ENCODE measurements at regions not wholly inside any gene's neighbourhood (a gene's known extent, or its start where the extent isn't known, plus 50 kb on each side); places are given as distances from the start of the nearest gene placed in this dataset.

DNA sequence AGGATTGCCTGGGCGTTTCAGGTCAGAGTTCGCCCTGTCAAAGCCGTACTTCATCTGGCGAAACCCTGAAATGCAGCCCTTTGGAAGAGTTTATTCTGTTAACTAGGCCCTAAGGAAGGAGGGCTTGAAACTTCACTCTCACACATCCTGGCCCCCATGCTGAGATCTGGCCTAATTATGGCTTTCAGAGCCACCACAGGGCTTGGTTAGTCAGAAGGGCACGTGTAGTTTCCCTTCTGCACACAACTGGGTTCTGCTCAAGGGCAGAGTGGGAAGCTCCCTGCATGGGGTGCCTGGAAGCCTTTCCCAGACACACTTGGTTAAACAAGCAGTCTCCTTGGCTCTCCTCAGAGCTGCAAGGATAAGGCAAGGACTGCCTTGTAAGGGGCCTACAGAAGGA lies 397.3 kb downstream of the SHISA9 start:
- Mint-ChIP-seq H3K9me3 (peaks cover 0 to 6% (median 2%) of the 10 kb centered on the region in 7 donors), H3K27ac (no peak overlapping the region), H3K4me3 (no peak overlapping the region), H3K4me1 (no peaks in the 10 kb centered on the region), H3K27me3 (ENCODE audit: low read depth in 3 of 3) (peaks cover 0 to 3% (median 0%) of the 10 kb centered on the region in 3 donors), H3K36me3 (no peaks in the 10 kb centered on the region)
- DNase-seq = no peak
- no peaks in the 10 kb centered on the region for H3K27me3 ChIP-seq (ENCODE audit: control insufficient read depth in 2 of 2, insufficient read depth in 2 of 2, low read length in 2 of 2)
- no peaks in the 10 kb centered on the region for H4K20me1 ChIP-seq (ENCODE audit: insufficient read depth, low read length)
- no peaks in the 10 kb centered on the region for H3K36me3 ChIP-seq (replicated peaks in 1 of 2; ENCODE audit: control insufficient read depth in 1 of 2, insufficient read depth in 2 of 2, low read length in 2 of 2)
- H3K4me2 ChIP-seq (replicated peaks; ENCODE audit: extremely low read depth, low read length, poor library complexity, severe bottlenecking) = no peak overlapping the region
- WGBS (ENCODE audit: insufficient coverage) = 80% methylated on average over 1 of the region's 5 CpGs
- intact Hi-C loops (cut with micrococcal nuclease) = no loop called here
- no peaks in the 10 kb centered on the region for H3K4me1 ChIP-seq (ENCODE audit: control insufficient read depth in 1 of 2, insufficient read depth in 2 of 2, low read length in 2 of 2)
- H3K4me3 ChIP-seq (replicated peaks in 1 of 3; ENCODE audit: low read depth in 2 of 3, low read length in 3 of 3) = no peak overlapping the region
- no peaks in the 10 kb centered on the region for H3K9me3 ChIP-seq (replicated peaks in 1 of 2; ENCODE audit: control insufficient read depth in 1 of 2, insufficient read depth in 1 of 2, low read length in 2 of 2)
- no peak overlapping the region for H3K9ac ChIP-seq (ENCODE audit: insufficient read depth, low read length, poor library complexity, severe bottlenecking)
- H2AFZ ChIP-seq (ENCODE audit: insufficient read depth, low read depth, low read length, poor library complexity, severe bottlenecking) = no peak overlapping the region
- TF ChIP-seq, protein P1, sequence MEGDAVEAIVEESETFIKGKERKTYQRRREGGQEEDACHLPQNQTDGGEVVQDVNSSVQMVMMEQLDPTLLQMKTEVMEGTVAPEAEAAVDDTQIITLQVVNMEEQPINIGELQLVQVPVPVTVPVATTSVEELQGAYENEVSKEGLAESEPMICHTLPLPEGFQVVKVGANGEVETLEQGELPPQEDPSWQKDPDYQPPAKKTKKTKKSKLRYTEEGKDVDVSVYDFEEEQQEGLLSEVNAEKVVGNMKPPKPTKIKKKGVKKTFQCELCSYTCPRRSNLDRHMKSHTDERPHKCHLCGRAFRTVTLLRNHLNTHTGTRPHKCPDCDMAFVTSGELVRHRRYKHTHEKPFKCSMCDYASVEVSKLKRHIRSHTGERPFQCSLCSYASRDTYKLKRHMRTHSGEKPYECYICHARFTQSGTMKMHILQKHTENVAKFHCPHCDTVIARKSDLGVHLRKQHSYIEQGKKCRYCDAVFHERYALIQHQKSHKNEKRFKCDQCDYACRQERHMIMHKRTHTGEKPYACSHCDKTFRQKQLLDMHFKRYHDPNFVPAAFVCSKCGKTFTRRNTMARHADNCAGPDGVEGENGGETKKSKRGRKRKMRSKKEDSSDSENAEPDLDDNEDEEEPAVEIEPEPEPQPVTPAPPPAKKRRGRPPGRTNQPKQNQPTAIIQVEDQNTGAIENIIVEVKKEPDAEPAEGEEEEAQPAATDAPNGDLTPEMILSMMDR (IDR thresholded peaks at IDR 0.05) = no peak
- no peaks in the 10 kb centered on the region for H3K79me2 ChIP-seq (ENCODE audit: insufficient read depth, low read length)
- no peak overlapping the region for H3K27ac ChIP-seq (ENCODE audit: low read depth in 1 of 2, low read length in 2 of 2)

DNA sequence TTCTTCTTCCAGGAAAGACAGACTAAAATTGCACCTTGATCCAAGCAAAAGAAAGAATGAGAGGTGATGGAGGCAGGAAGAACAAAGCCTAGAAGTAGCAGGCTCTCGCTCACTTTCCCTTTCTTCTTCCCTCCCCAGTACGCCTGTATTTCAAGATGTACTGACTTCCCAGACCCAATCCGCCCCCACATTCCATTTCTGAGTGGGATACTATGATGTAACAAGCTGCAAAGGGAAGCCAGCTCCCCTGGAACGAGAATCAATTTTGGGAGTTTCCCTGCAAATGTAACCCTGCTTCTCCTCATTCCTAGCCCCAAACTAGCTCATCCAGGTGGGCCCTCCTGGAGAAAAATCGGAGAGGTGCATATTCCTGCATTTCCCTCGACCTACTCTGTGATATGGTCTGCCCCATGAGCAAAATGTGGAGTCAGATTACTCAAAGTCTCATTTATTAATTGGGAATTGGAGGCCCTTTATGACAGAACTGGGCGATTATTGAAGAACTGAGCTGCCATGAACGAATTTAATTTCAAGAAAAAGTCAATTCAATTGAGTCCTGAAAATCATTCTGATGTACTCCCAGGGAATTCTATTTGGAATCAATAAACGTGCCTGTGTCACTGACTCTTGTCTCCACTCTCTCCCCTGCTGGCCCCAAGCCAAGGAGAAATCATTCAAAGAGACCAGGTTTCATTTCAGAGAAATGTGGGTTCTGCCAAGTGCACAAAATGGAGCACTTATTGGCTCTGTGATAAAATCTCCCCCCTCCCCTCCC lies 398.9 kb downstream of the SHISA9 start:
- Histone ChIP-seq H3K27me3 (ENCODE audit: control insufficient read depth in 2 of 2, insufficient read depth in 2 of 2, low read length in 2 of 2) (no peaks in the 10 kb centered on the region), H3K4me2 (replicated peaks; ENCODE audit: extremely low read depth, low read length, poor library complexity, severe bottlenecking) (no peak overlapping the region), H3K4me1 (ENCODE audit: control insufficient read depth in 1 of 2, insufficient read depth in 2 of 2, low read length in 2 of 2) (no peaks in the 10 kb centered on the region), H3K4me3 (replicated peaks in 1 of 3; ENCODE audit: low read depth in 2 of 3, low read length in 3 of 3) (no peak overlapping the region), H3K36me3 (replicated peaks in 1 of 2; ENCODE audit: control insufficient read depth in 1 of 2, insufficient read depth in 2 of 2, low read length in 2 of 2) (no peaks in the 10 kb centered on the region), H2AFZ (ENCODE audit: insufficient read depth, low read depth, low read length, poor library complexity, severe bottlenecking) (no peak overlapping the region), H3K9ac (ENCODE audit: insufficient read depth, low read length, poor library complexity, severe bottlenecking) (no peak overlapping the region), H3K27ac (ENCODE audit: low read depth in 1 of 2, low read length in 2 of 2) (no peak overlapping the region), H4K20me1 (ENCODE audit: insufficient read depth, low read length) (no peaks in the 10 kb centered on the region), H3K79me2 (ENCODE audit: insufficient read depth, low read length) (no peaks in the 10 kb centered on the region), H3K9me3 (replicated peaks in 1 of 2; ENCODE audit: control insufficient read depth in 1 of 2, insufficient read depth in 1 of 2, low read length in 2 of 2) (no peaks in the 10 kb centered on the region)
- TF ChIP-seq, protein P1 (IDR thresholded peaks at IDR 0.05) = no peak
- H3K27ac Mint-ChIP-seq = peak overlapping the region in 1 of 7 donors; percentile 26
- no peaks in the 10 kb centered on the region for H3K4me1 Mint-ChIP-seq
- no peaks in the 10 kb centered on the region for H3K36me3 Mint-ChIP-seq
- WGBS (ENCODE audit: insufficient coverage) = 78% methylated on average over 3 of the region's 9 CpGs
- intact Hi-C loops (cut with micrococcal nuclease) = no loop called here
- no peak overlapping the region for H3K4me3 Mint-ChIP-seq
- peaks cover 0 to 6% (median 2%) of the 10 kb centered on the region in 7 donors for H3K9me3 Mint-ChIP-seq
- no peak for DNase-seq
- H3K27me3 Mint-ChIP-seq (ENCODE audit: low read depth in 3 of 3) = peaks cover 0 to 3% (median 0%) of the 10 kb centered on the region in 3 donors

Data from CD14-positive monocyte (primary cell).